K562 (cell line): ENCODE measurements at regions not wholly inside any gene's neighbourhood (a gene's known extent, or its start where the extent isn't known, plus 50 kb on each side); places are given as distances from the start of the nearest gene placed in this dataset.

Source experiments
- CTCF ChIP-seq, 3 experiments: IDR thresholded peaks in 2 of 3; conservative IDR thresholded peaks in 1 of 3; 2 replicates each; pipeline ENCODE4 v1.5.1; 2011 to 2012; ENCODE audit warnings: low read length in 3 of 3, mild to moderate bottlenecking in 3 of 3, control low read depth in 2 of 3, improper control_type of control experiment in 1 of 3, inconsistent platforms in 1 of 3, low read depth in 1 of 3, mixed read lengths in 1 of 3, moderate library complexity in 1 of 3; ENCODE audit not compliant: insufficient read depth in 2 of 3
- FOS ChIP-seq: IDR thresholded peaks from 3 replicates; pipeline ENCODE4 v1.6.1; 2011; ENCODE audit not compliant: insufficient read length; ENCODE audit errors: extremely low read depth
- PRPF4 ChIP-seq: fragments of 200-400 bp; formaldehyde crosslinking; IDR thresholded peaks from one replicate; pipeline ENCODE4 v1.6.1; 2017; ENCODE audit warnings: low read length, low read depth, mild to moderate bottlenecking; ENCODE audit not compliant: insufficient read depth, poor library complexity, severe bottlenecking
- TEAD2 ChIP-seq: fragments of 450-650 bp; IDR thresholded peaks from 2 replicates; pipeline ENCODE4 v1.6.1; 2016; ENCODE audit warnings: missing genetic modification characterization, control low read depth, missing compliant biosample characterization
- THRB ChIP-seq: fragments of 450-650 bp; formaldehyde crosslinking; conservative IDR thresholded peaks from 2 replicates; pipeline ENCODE4 v1.4.0; 2022; ENCODE audit warnings: mild to moderate bottlenecking, missing genetic modification characterization
- ZNF124 ChIP-seq: sonication (generic); formaldehyde crosslinking; IDR thresholded peaks from 2 replicates; pipeline ENCODE4 v1.8.1; 2022; ENCODE audit warnings: missing genetic modification reagents

GRCh38 chr7:67856046-67856445 lies 859.4 kb downstream of the TYW1 start:
- TF ChIP-seq ZNF124 (CRISPR knock-in tag) (no peak), FOS (no peak), PRPF4 (no peak), TEAD2 (no peak), CTCF (IDR thresholded peaks at IDR 0.05 in 2 of 3, conservative IDR thresholded peaks at IDR 0.05 in 1 of 3; ENCODE audit: insufficient read depth in 2 of 3, low read depth in 1 of 3, low read length in 3 of 3) (no peak), THRB (CRISPR knock-in tag) (no peak)
